Bronchial epithelial cell (primary cell): ENCODE measurements at regions not wholly inside any gene's neighbourhood (a gene's known extent, or its start where the extent isn't known, plus 50 kb on each side); places are given as distances from the start of the nearest gene placed in this dataset.
A peak's percentile ranks its signal among the peaks of the same experiment; 100 is the strongest.

Experiments
- DNase-seq: peaks from one replicate; pipeline ENCODE4 v3.0.0-alpha.2; 2010; ENCODE audit warnings: low read depth
- FAIRE-seq: peaks from 2 replicates; lab custom pipeline; 2011; peaks lifted over from hg19 to GRCh38; lab: Jason Lieb, UNC
- H3K27me3 ChIP-seq: 2 replicates; pipeline ENCODE4 v1.5.1; 2011; ENCODE audit warnings: low read length; ENCODE audit not compliant: control insufficient read depth, insufficient read depth
- H3K36me3 ChIP-seq: 2 replicates; pipeline ENCODE4 v1.5.1; 2011; ENCODE audit warnings: low read length; ENCODE audit not compliant: control insufficient read depth, insufficient read depth
- H3K4me3 ChIP-seq: 2 replicates; pipeline ENCODE4 v1.5.1; 2011; ENCODE audit warnings: mild to moderate bottlenecking, low read depth, low read length, control low read depth
- TF ChIP-seq, protein P1 (sequence below): IDR thresholded peaks from 2 replicates; pipeline ENCODE4 v1.5.1; 2011; ENCODE audit warnings: mild to moderate bottlenecking, moderate library complexity, low read length, control low read depth, inconsistent platforms; ENCODE audit not compliant: insufficient read depth, severe bottlenecking

DNA sequence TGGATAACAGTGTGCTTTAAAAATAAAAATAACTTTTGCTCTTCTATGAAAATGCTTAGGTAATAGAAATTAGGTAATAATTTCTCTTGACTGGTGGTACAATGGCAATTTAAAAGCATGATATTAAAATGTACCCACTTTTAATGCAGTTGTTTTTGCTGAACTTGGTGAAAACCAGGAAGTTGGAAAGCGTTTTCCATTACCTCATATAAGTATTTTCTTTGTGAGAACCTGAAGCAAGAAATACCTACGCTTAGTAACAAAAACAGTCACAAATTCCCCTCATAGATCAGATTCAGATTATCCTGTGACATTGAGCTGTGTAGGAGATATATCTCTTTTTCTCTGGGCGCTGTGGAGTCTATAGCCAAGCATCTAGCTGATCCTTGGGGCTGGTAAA is 689.0 kb upstream of the FZD8 start:
- no peak for FAIRE-seq
- H3K4me3 ChIP-seq, result no peak overlapping the region
- TF ChIP-seq, protein P1, sequence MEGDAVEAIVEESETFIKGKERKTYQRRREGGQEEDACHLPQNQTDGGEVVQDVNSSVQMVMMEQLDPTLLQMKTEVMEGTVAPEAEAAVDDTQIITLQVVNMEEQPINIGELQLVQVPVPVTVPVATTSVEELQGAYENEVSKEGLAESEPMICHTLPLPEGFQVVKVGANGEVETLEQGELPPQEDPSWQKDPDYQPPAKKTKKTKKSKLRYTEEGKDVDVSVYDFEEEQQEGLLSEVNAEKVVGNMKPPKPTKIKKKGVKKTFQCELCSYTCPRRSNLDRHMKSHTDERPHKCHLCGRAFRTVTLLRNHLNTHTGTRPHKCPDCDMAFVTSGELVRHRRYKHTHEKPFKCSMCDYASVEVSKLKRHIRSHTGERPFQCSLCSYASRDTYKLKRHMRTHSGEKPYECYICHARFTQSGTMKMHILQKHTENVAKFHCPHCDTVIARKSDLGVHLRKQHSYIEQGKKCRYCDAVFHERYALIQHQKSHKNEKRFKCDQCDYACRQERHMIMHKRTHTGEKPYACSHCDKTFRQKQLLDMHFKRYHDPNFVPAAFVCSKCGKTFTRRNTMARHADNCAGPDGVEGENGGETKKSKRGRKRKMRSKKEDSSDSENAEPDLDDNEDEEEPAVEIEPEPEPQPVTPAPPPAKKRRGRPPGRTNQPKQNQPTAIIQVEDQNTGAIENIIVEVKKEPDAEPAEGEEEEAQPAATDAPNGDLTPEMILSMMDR, result no peak
- H3K27me3 ChIP-seq, result no peaks in the 10 kb centered on the region
- no peak for DNase-seq
- no peaks in the 10 kb centered on the region for H3K36me3 ChIP-seq

DNA sequence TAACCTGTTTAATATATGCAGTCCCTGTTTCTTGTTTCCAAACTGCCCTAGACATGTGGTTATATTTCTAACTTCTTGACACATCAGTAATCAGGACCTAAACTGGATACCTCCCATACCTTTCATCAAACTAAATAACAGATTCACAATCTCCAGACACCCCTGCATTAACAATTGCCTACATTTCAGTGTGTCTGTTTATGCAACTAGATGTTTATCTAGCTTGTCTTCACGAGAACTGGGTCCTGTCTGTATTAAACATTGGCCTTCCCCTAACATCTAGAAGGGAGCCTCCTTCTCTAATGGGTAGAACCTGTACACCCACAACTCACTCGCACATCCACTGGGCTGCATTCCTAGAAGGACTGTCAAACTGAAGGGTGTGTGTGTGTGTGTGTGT is 683.7 kb upstream of the FZD8 start:
- Histone ChIP-seq H3K4me3 (no peak overlapping the region), H3K27me3 (no peaks in the 10 kb centered on the region), H3K36me3 (no peaks in the 10 kb centered on the region)
- TF ChIP-seq, protein P1, result no peak
- DNase-seq, result no peak
- FAIRE-seq, result no peak

DNA sequence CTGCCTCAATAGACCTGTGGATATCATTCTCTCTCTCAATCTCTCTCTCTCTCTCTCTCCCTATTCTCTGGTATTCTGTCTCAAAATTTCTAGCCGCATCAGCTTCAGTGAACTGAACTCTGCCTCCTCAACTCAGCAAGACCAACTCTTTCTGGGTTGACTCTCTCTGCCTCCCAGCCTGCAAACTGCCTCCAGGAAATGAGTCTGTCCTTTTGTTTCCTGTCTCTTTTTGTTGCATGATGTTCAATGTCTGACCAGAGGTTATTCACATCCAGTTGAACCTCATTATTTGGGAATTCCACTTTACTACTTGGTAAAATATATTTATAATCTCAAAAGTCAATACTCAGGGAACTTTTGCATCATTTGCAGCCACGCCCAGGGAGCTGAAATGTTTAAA is 682.7 kb upstream of the FZD8 start:
- H3K4me3 ChIP-seq, result no peak overlapping the region
- DNase-seq, result peak; percentile 8
- no peak for FAIRE-seq
- H3K27me3 ChIP-seq, result no peaks in the 10 kb centered on the region
- TF ChIP-seq, protein P1, result no peak
- no peaks in the 10 kb centered on the region for H3K36me3 ChIP-seq

GRCh38 chr10:36313142-36313541 is 671.0 kb upstream of the FZD8 start:
- TF ChIP-seq, protein P1, result no peak

DNA sequence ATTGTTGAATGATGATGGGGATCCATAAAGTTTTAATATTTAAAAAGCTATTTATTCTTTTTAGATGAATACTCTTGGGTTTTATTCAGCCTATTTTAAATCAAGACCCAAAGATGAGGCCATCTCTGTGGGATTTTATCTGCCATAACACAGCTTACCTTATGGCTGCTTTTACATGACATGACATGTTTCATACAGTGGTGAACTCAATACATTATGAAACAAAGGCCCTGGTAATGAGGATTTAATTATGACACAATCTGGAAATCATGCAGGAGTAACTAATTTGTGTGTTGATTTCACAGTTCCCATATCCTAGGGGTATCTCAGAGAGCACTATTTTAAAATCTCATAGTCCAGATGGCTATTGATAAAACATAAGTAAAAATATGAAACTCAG is 661.8 kb upstream of the FZD8 start:
- Histone ChIP-seq H3K27me3 (no peaks in the 10 kb centered on the region), H3K36me3 (no peaks in the 10 kb centered on the region), H3K4me3 (no peak overlapping the region)
- peak; percentile 90 for DNase-seq
- TF ChIP-seq, protein P1, result no peak
- FAIRE-seq, result no peak

More at GRCh38 chr10:36313142-36313541, 671.0 kb upstream of the FZD8 start:
- DNase-seq (no peak), FAIRE-seq (no peak)
- no peak overlapping the region for H3K4me3 ChIP-seq
- H3K27me3 ChIP-seq, result no peaks in the 10 kb centered on the region
- no peaks in the 10 kb centered on the region for H3K36me3 ChIP-seq

- Histone ChIP-seq H3K27me3 (no peaks in the 10 kb centered on the region), H3K4me3 (no peak overlapping the region), H3K36me3 (no peaks in the 10 kb centered on the region)
- FAIRE-seq (no peak), DNase-seq (no peak)
- TF ChIP-seq, protein P1, result no peak
Measured at GRCh38 chr10:36302086-36302485, 660.0 kb upstream of the FZD8 start.
